ENCODE measurements at regions not wholly inside any gene's neighbourhood (a gene's known extent, or its start where the extent isn't known, plus 50 kb on each side); places are given as distances from the start of the nearest gene placed in this dataset.

GRCh38 chr20:10961651-10962288 is 288.0 kb upstream of the JAG1 start:
- DNase-seq = peak; percentile 88

- no peak for DNase-seq
Observed at GRCh38 chr20:10962937-10963336, 289.1 kb upstream of the JAG1 start.

DNA sequence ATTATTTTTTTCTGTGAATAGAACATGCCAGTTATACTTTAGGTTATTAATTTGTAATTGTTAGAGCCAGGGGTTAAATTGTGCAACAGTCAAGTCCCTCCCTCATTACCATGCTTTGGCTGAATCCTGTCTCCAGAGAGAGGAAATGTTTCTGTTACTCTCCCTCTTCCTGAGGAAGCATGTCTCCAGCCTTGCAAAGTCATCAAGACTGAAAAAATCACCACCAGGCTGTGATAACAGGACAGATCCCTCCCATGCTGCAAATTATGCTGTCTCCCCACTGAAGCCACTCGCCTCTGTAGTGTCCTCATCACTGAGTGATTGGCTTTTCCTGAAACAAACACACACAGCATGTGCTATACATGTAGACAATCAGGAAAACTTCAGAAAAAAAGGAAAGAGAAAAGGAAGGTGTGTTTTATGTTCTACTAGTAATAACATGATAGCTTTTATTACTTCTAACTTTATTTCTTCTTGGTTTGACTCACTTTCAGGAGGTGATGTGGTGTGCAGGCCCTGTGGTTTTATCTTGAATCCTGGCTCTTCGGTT is 290.0 kb upstream of the JAG1 start:
- no peak for DNase-seq

DNA sequence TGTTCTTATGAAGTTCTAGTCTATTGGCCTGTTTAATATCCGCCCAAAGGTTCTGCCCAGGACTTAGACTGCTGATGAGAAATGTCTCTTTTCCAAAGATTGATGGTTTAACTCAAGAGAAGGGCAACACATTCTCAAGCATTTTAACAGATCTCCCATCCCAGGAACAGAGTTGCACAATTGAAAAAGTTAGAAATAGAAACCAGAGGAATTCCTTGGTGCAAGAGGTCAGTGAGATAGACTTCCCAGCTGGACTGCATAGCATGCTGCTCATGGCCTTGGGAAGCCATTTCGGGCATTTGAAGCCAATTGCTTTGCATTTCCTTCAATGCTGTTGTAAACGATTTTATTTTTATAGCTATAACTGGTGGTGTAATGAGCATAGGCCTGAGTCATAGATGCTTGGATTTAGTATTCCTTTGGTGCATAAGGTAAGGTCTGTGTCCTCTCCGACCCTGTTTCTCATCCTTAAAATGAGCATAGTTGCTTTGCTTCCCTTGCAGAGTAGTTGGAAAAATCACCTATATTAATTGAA is 292.2 kb upstream of the JAG1 start:
- DNase-seq = no peak

- DNase-seq = no peak
Observed at GRCh38 chr20:10970109-10970508, 296.3 kb upstream of the JAG1 start.

GRCh38 chr20:10971096-10971495 is 297.3 kb upstream of the JAG1 start:
- DNase-seq = no peak

DNA sequence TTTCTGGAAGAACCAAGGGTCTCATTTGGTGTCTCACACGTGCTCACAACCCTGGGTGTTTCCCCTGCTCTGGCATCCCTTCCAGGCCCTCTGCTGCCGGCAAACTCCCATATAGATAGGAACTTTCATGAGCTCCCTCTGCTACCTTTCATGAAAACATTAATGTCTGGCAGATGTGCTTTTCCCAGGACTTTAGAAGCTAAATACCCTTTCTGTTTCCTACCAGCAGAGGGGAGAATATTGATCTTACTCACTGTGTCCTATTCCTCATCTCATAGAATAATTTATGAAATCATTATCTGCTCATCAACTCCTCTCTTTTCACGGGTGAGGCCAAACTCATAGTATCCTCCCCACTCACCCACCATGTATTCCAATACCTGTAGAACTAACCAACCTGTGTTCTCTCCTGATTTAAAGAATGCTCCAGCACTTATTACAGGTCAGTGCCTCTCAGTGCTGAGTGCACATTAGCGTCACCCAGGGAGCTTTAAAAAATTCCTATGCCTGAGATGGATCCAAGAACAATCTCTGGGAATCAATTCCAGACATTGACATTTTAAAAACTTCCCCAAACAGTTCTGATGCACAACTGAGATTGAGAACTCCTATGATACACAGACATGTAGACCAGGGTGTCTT is 298.5 kb upstream of the JAG1 start:
- DNase-seq = no peak

DNA sequence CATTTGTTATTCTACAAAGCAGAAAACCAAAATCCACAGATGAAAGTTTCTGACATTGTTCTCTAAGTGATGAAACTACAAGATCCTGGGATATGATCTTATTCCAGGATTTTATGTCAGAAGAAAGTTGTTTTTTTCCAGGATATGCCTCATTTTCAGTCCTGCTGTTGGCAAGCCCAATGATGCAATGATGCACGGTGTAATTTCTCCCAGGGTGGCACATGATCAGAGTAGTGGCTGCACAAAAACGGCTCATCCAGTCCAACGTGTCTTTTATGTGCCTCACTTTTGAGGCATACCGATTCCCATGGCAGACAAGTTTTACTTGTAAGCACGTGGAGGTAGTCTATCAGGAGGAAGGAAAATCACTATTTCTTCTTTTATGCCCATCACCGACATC is 302.3 kb upstream of the JAG1 start:
- no peak for DNase-seq

DNA sequence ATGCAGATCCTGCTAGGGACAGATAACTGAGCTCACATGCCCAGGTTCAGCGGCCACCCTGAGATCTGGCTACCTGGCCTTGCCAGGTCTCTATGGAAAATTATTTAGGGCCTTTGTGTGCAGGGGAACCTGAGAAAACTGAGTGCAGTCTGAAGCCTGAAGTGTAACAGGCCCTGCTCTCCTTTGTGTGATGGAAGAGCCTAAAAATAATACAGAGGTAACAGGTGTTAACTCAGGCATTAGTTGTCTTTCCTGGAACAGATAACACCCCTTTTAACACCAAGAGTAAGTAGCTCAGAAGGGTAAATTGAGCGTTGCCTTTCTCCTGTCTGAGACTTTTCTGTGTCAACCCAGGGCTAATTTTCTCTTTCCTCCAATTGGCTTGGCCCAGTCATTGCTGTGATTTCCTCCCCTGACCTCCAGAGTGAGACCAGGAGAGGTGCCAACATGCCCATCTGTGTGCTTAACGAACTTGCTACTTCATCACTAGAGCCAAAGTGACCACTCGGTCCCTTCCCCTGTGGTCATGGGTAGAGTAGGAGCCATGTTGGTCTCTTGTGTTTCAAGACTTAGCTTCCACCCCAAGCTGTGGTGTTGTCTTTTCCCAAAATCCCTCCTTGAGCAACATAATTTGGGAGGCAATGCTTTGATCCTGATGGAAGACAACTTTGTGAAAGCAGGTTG is 304.4 kb upstream of the JAG1 start:
- no peak for DNase-seq

GRCh38 chr20:10978713-10979112 is 304.9 kb upstream of the JAG1 start:
- peak; percentile 2 for DNase-seq

- DNase-seq = no peak
Observed at GRCh38 chr20:10982692-10983091, 308.9 kb upstream of the JAG1 start.

GRCh38 chr20:10984294-10984693 is 310.5 kb upstream of the JAG1 start:
- DNase-seq = no peak

DNA sequence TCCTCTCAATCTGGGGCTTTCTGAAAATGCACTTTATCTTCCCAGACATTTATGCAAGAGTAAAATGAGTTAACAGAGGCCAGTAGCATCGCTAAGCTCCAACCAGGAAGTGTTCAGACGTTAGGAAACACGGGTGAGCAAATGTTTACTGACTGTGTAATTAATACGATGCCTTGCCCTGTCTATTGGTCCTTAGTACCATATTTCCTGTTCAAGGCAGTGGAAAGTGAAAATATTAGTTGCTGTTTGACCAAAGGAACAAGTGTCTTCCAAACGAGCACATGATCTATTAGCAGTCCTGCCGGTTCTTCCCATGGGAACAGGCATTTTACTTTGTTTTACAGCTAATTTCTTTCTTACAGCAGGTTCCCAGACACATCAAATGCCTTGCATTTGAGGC is 311.1 kb upstream of the JAG1 start:
- DNase-seq = peak; percentile 51

DNA sequence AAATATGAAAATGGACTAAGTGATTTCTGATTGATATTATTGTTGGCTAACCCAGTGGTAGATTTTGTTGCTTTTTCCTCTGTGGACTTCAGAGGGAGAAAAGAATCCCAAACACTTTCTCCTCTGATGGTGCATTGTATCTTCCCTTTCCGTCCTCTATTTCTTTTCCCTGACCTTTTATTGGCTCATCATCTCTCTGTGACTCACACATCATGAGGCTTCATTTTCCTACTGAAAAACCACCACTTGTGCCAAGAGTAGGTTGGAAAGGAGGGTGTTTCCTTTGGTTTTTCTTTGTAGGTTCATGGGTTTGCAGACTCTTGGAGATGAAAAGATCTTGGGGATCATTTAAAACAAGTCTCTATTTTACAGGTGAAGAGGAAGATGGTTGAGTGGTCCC is 311.7 kb upstream of the JAG1 start:
- DNase-seq = no peak

- DNase-seq = no peak
Observed at GRCh38 chr20:10986586-10986985, 312.8 kb upstream of the JAG1 start.

- no peak for DNase-seq
Observed at GRCh38 chr20:10987651-10988383, 314.0 kb upstream of the JAG1 start.

DNA sequence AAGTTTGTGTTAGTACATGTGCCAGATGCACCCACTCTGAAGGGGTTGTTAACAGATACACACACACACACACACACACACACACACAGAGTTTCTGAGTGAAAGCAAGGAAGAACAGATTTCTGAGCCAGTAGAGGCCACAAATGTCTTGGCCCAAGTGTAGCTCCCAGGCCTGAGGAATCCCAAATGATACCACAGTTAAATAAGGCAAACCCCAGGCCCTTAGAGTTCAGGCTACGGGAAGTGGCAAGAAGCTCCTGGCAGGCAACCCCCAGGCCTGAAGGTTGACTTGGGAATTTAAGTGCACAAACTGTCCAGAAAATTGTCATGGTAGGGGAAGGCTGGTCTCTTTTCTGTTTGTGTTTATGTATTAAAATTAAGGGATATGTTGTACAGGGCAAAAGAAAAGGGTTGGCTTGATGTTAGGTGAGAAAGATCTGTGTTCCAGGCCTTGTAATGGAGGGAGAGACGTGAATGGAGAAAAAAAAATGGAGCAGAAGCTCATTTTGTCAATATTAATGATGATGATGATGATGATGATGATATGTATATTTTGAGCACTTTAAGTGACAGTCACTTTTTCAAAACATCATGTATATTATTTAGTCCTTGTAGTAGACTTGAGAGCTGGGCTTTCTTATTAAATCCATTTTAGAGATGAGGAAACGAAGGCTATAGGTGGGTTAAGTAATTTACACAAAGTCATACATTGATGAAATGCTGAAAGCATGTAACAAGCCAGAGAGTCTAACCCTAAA is 317.0 kb upstream of the JAG1 start:
- DNase-seq = no peak

- no peak for DNase-seq
Observed at GRCh38 chr20:10992731-10993130, 318.9 kb upstream of the JAG1 start.

DNA sequence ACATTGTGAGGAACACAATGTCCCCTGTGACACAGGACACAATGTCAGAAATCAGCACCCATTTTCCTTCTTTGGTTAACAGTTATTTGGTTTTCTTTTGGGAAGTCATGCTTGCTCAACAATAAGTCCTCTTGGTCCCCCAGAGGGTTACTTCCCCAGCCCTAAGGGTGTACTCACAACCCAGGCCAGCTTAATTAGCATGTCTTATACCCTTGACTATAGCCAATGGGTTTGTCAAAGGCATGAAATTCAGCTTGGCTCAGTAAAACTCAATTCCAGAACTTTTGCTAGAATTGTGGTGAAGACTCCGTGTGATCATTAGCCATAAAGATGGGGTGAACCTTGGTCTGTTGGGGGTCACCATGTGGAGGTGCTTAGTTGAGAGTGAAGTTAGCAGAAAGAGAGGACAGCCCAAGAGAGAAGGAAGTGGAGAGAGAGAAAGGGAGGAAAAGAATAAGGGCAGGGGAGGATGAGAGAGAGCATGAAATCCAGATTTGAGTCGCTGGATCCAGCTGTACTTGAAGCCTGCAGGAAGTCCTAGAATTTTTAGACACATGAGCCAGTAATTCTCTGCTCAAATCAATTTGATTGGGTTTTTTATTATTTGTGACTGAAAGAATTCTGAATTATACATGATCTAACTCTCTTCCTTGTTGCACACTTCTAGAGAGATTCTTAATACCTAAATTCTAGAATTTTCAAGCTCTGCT is 321.3 kb upstream of the JAG1 start:
- DNase-seq = no peak

- no peak for DNase-seq
Observed at GRCh38 chr20:10998476-10998875, 324.7 kb upstream of the JAG1 start.

GRCh38 chr20:11000416-11000815 is 326.6 kb upstream of the JAG1 start:
- no peak for DNase-seq

- DNase-seq = no peak
Observed at GRCh38 chr20:11001302-11001701, 327.5 kb upstream of the JAG1 start.

All from NCI-H2029 treated with DMSO at 0.1 percent for 48 hours (cell line).